ENCODE measurements at regions not wholly inside any gene's neighbourhood (a gene's known extent, or its start where the extent isn't known, plus 50 kb on each side); places are given as distances from the start of the nearest gene placed in this dataset.

- intact Hi-C loops (cut with DNase I): no loop called here
- DNase-seq (peak in 2 of 5 donors; percentile 27 to 46), FAIRE-seq (no peak)
Observed at GRCh38 chr3:7871003-7871560, 630.5 kb upstream of the LMCD1 start.

GRCh38 chr3:7874116-7874515, 627.5 kb upstream of the LMCD1 start:
- no peaks in the 10 kb centered on the region for H3K9me3 ChIP-seq (ENCODE audit: control insufficient read depth in 2 of 3, insufficient read depth in 1 of 3, low read length in 3 of 3)
- no peak overlapping the region for H3K27ac ChIP-seq (ENCODE audit: low read depth in 2 of 2, low read length in 2 of 2)
- no peak for TF ChIP-seq CTCF (IDR thresholded peaks at IDR 0.05; ENCODE audit: borderline replicate concordance, extremely low read depth, insufficient read depth)
- no peak overlapping the region for H3K4me3 ChIP-seq (ENCODE audit: low read length in 3 of 3)
- DNase-seq (no peak), FAIRE-seq (no peak)
- no peaks in the 10 kb centered on the region for H3K4me1 ChIP-seq (ENCODE audit: control insufficient read depth in 2 of 3, insufficient read depth in 2 of 3, low read depth in 1 of 3, low read length in 3 of 3)
- no peak overlapping the region for H3K9ac ChIP-seq (ENCODE audit: low read length in 3 of 3)
- no peaks in the 10 kb centered on the region for H3K27me3 ChIP-seq (ENCODE audit: control insufficient read depth, insufficient read depth, low read length)
- H3K36me3 ChIP-seq (ENCODE audit: control insufficient read depth in 2 of 3, insufficient read depth in 3 of 3, low read length in 3 of 3): no peaks in the 10 kb centered on the region
- intact Hi-C loops (cut with DNase I): no loop called here

More at GRCh38 chr3:7871003-7871560, 630.5 kb upstream of the LMCD1 start:
- H3K4me3 ChIP-seq (ENCODE audit: low read length in 3 of 3): no peak overlapping the region
- no peak for TF ChIP-seq CTCF (IDR thresholded peaks at IDR 0.05; ENCODE audit: borderline replicate concordance, extremely low read depth, insufficient read depth)
- no peaks in the 10 kb centered on the region for H3K27me3 ChIP-seq (ENCODE audit: control insufficient read depth, insufficient read depth, low read length)
- H3K27ac ChIP-seq (ENCODE audit: low read depth in 2 of 2, low read length in 2 of 2): no peak overlapping the region
- H3K4me1 ChIP-seq (ENCODE audit: control insufficient read depth in 2 of 3, insufficient read depth in 2 of 3, low read depth in 1 of 3, low read length in 3 of 3): no peaks in the 10 kb centered on the region
- H3K36me3 ChIP-seq (ENCODE audit: control insufficient read depth in 2 of 3, insufficient read depth in 3 of 3, low read length in 3 of 3): no peaks in the 10 kb centered on the region
- no peak overlapping the region for H3K9ac ChIP-seq (ENCODE audit: low read length in 3 of 3)
- no peaks in the 10 kb centered on the region for H3K9me3 ChIP-seq (ENCODE audit: control insufficient read depth in 2 of 3, insufficient read depth in 1 of 3, low read length in 3 of 3)

GRCh38 chr3:7875925-7876324, 625.7 kb upstream of the LMCD1 start:
- Histone ChIP-seq H3K27me3 (ENCODE audit: control insufficient read depth, insufficient read depth, low read length) (no peaks in the 10 kb centered on the region), H3K27ac (ENCODE audit: low read depth in 2 of 2, low read length in 2 of 2) (no peak overlapping the region), H3K36me3 (ENCODE audit: control insufficient read depth in 2 of 3, insufficient read depth in 3 of 3, low read length in 3 of 3) (no peaks in the 10 kb centered on the region), H3K9me3 (ENCODE audit: control insufficient read depth in 2 of 3, insufficient read depth in 1 of 3, low read length in 3 of 3) (no peaks in the 10 kb centered on the region), H3K4me1 (ENCODE audit: control insufficient read depth in 2 of 3, insufficient read depth in 2 of 3, low read depth in 1 of 3, low read length in 3 of 3) (no peaks in the 10 kb centered on the region), H3K4me3 (ENCODE audit: low read length in 3 of 3) (no peak overlapping the region), H3K9ac (ENCODE audit: low read length in 3 of 3) (no peak overlapping the region)
- DNase-seq: peak in 1 of 5 donors; percentile 18
- FAIRE-seq: no peak
- no peak for TF ChIP-seq CTCF (IDR thresholded peaks at IDR 0.05; ENCODE audit: borderline replicate concordance, extremely low read depth, insufficient read depth)
- intact Hi-C loops (cut with DNase I): no loop called here

Measured in kidney (tissue), 13 donors.